ENCODE measurements at regions not wholly inside any gene's neighbourhood (a gene's known extent, or its start where the extent isn't known, plus 50 kb on each side); places are given as distances from the start of the nearest gene placed in this dataset.

- Histone ChIP-seq H2AFZ (ENCODE audit: low read depth, low read length, poor library complexity, severe bottlenecking) (no peak overlapping the region), H3K4me3 (replicated peaks in 1 of 2; ENCODE audit: low read depth in 1 of 2, low read length in 2 of 2) (no peak overlapping the region), H3K27me3 (ENCODE audit: insufficient read depth, low read length) (no peaks in the 10 kb centered on the region), H3K9ac (ENCODE audit: low read length) (no peak overlapping the region), H3K9me2 (ENCODE audit: insufficient read depth) (no peaks in the 10 kb centered on the region), H3K9me3 (ENCODE audit: control insufficient read depth in 1 of 2, insufficient read depth in 1 of 2, low read depth in 1 of 2, low read length in 2 of 2) (peaks cover 0 to 5% of the 10 kb centered on the region in 2 experiments; a peak in 1 of 4 replicates), H3K4me2 (ENCODE audit: low read length) (no peak overlapping the region), H3K36me3 (ENCODE audit: control insufficient read depth in 1 of 2, insufficient read depth in 2 of 2, low read length in 2 of 2) (no peaks in the 10 kb centered on the region), H3K79me2 (ENCODE audit: insufficient read depth, low read length) (no peaks in the 10 kb centered on the region), H3K27ac (ENCODE audit: low read depth, low read length) (no peak overlapping the region), H3K4me1 (ENCODE audit: control insufficient read depth in 1 of 2, insufficient read depth in 2 of 2, low read length in 2 of 2) (no peaks in the 10 kb centered on the region), H4K20me1 (ENCODE audit: insufficient read depth) (no peaks in the 10 kb centered on the region)
- POLR2A ChIA-PET: no interaction called here
- ATAC-seq: no peak
- RAD21 ChIA-PET (ENCODE audit: low non-redundant PET in 1 of 2, low total read pairs in 2 of 2, uncharacterized antibody in 2 of 2, unreplicated experiment in 2 of 2): no interaction called here
- intact Hi-C loops (cut with micrococcal nuclease): no loop called here
- TF ChIP-seq CTCF (IDR thresholded peaks at IDR 0.05 in 2 of 3, conservative IDR thresholded peaks at IDR 0.05 in 1 of 3; ENCODE audit: borderline replicate concordance in 1 of 3, insufficient read depth in 1 of 3, low read depth in 2 of 3, low read length in 2 of 3): no peak
- TF ChIP-seq ZBTB33 (IDR thresholded peaks at IDR 0.05; ENCODE audit: extremely low read depth, insufficient replicate concordance, low read length): no peak
- TF ChIP-seq ZNF274 (IDR thresholded peaks at IDR 0.05; ENCODE audit: low read depth, low read length): no peak
- no peak for TF ChIP-seq SIN3A (IDR thresholded peaks at IDR 0.05; ENCODE audit: low read depth)
- TF ChIP-seq POLR2A (IDR thresholded peaks at IDR 0.05; ENCODE audit: borderline replicate concordance, extremely low read depth, insufficient read depth, insufficient read length): no peak
- TF ChIP-seq MAX (IDR thresholded peaks at IDR 0.05): no peak
- TF ChIP-seq ATF3 (IDR thresholded peaks at IDR 0.05): no peak
- TF ChIP-seq YY1 (IDR thresholded peaks at IDR 0.05; ENCODE audit: extremely low read depth, insufficient replicate concordance, low read depth, low read length): no peak
- TF ChIP-seq POLR2AphosphoS5 (IDR thresholded peaks at IDR 0.05; ENCODE audit: low read depth, low read length): no peak
- TF ChIP-seq CBX3 (IDR thresholded peaks at IDR 0.05; ENCODE audit: low read depth): no peak
- CTCF ChIA-PET: interaction anchor here (0.7 kb wide), 1 partner anchor 28 kb away, joined by 3 read pairs; no protein-coding TSS in a partner anchor
- DNase-seq (ENCODE audit: low read depth, low spot score): no peak
- BruUV-seq (replicated peaks): no TSS peak
These were observed 272.6 kb upstream of the NPSR1 start for GRCh38 chr7:34385384-34385783.
